HL-60 (cell line): ENCODE measurements at regions not wholly inside any gene's neighbourhood (a gene's known extent, or its start where the extent isn't known, plus 50 kb on each side); places are given as distances from the start of the nearest gene placed in this dataset.

Experiments
- DNase-seq, 2 experiments: peaks; one replicate each; pipeline ENCODE4 v3.0.0-alpha.2; 2010 to 2020; ENCODE audit warnings: low read depth in 1 of 2, low spot score in 1 of 2
- H3K27ac ChIP-seq: fragments of 250-450 bp; sonication (Bioruptor Pico); replicated peaks from 2 replicates; pipeline ENCODE4 v1.5.1; 2020; ENCODE audit warnings: mild to moderate bottlenecking, moderate library complexity
- H3K27me3 ChIP-seq: fragments of 250-450 bp; sonication (Bioruptor Pico); 2 replicates; pipeline ENCODE4 v1.5.1; 2021; ENCODE audit warnings: mild to moderate bottlenecking, moderate library complexity; ENCODE audit not compliant: insufficient read depth, poor library complexity, severe bottlenecking
- H3K4me3 ChIP-seq: replicated peaks from 2 replicates; pipeline ENCODE4 v1.5.1; 2011; ENCODE audit warnings: mild to moderate bottlenecking, control low read depth, low read length; ENCODE audit not compliant: insufficient read depth
- CTCF ChIP-seq: IDR thresholded peaks from one replicate; pipeline ENCODE4 v1.5.1; 2011; ENCODE audit warnings: low read length, control low read depth, inconsistent platforms; ENCODE audit not compliant: insufficient read depth
- GABPA ChIP-seq: IDR thresholded peaks from 2 replicates; pipeline ENCODE4 v1.6.1; 2012; ENCODE audit warnings: low read depth
- POLR2AphosphoS5 ChIP-seq: IDR thresholded peaks from 2 replicates; pipeline ENCODE4 v1.6.1; 2012; ENCODE audit warnings: low read depth
- REST ChIP-seq: IDR thresholded peaks from 2 replicates; pipeline ENCODE4 v1.6.1; 2012; ENCODE audit warnings: low read depth; ENCODE audit not compliant: insufficient replicate concordance
- SPI1 ChIP-seq: IDR thresholded peaks from 2 replicates; pipeline ENCODE4 v1.6.1; 2012; ENCODE audit warnings: low read depth, mild to moderate bottlenecking, borderline replicate concordance

GRCh38 chr3:5841599-5841998 lies 654.1 kb downstream of the EDEM1 start:
- TF ChIP-seq SPI1: no peak
- Histone ChIP-seq H3K27ac (no peak overlapping the region), H3K4me3 (no peak overlapping the region), H3K27me3 (no peaks in the 10 kb centered on the region)
- DNase-seq: no peak

- Histone ChIP-seq H3K4me3 (no peak overlapping the region), H3K27ac (no peak overlapping the region), H3K27me3 (no peaks in the 10 kb centered on the region)
- no peak for TF ChIP-seq CTCF
- TF ChIP-seq REST: no peak
- no peak for TF ChIP-seq GABPA
- TF ChIP-seq SPI1: no peak
- TF ChIP-seq POLR2AphosphoS5: no peak
- no peak for DNase-seq
Measured at GRCh38 chr3:5846261-5846660, 658.8 kb downstream of the EDEM1 start.

- no peak for DNase-seq
- H3K27me3 ChIP-seq: no peaks in the 10 kb centered on the region
- no peak overlapping the region for H3K27ac ChIP-seq
- TF ChIP-seq REST (no peak), POLR2AphosphoS5 (no peak), GABPA (no peak), CTCF (no peak), SPI1 (no peak)
- H3K4me3 ChIP-seq: no peak overlapping the region
Measured at GRCh38 chr3:5861151-5861550, 673.6 kb downstream of the EDEM1 start.

- no peak for DNase-seq
- H3K27ac ChIP-seq: no peak overlapping the region
Measured at GRCh38 chr3:5874931-5875341, 687.4 kb downstream of the EDEM1 start.

More at GRCh38 chr3:5874931-5875341, 687.4 kb downstream of the EDEM1 start:
- TF ChIP-seq CTCF (no peak), GABPA (no peak), POLR2AphosphoS5 (no peak), REST (no peak), SPI1 (no peak)
- Histone ChIP-seq H3K27me3 (no peaks in the 10 kb centered on the region), H3K4me3 (no peak overlapping the region)
